ENCODE measurements at regions not wholly inside any gene's neighbourhood (a gene's known extent, or its start where the extent isn't known, plus 50 kb on each side); places are given as distances from the start of the nearest gene placed in this dataset.

GRCh38 chr18:78579854-78580577, 399.6 kb upstream of the SALL3 start:
- DNase-seq: no peak
- ATAC-seq: no peak
- intact Hi-C loops (cut with DNase I): no loop called here

GRCh38 chr18:78580835-78581339, 398.7 kb upstream of the SALL3 start:
- intact Hi-C loops (cut with DNase I): no loop called here
- DNase-seq (no peak), ATAC-seq (no peak)

GRCh38 chr18:78582181-78582709, 397.4 kb upstream of the SALL3 start:
- ATAC-seq (no peak), DNase-seq (no peak)
- intact Hi-C loops (cut with DNase I): no loop called here

GRCh38 chr18:78582898-78583738, 396.5 kb upstream of the SALL3 start:
- DNase-seq: no peak
- ATAC-seq: no peak
- intact Hi-C loops (cut with DNase I): no loop called here

- intact Hi-C loops (cut with DNase I): no loop called here
- DNase-seq: no peak
- ATAC-seq: no peak
These were observed 395.7 kb upstream of the SALL3 start for GRCh38 chr18:78583739-78584458.

GRCh38 chr18:78584459-78585022, 395.1 kb upstream of the SALL3 start:
- ATAC-seq (no peak), DNase-seq (no peak)
- intact Hi-C loops (cut with DNase I): no loop called here

- ATAC-seq: no peak
- intact Hi-C loops (cut with DNase I): no loop called here
- no peak for DNase-seq
These were observed 393.0 kb upstream of the SALL3 start for GRCh38 chr18:78586586-78586985.

GRCh38 chr18:78587096-78587495, 392.5 kb upstream of the SALL3 start:
- intact Hi-C loops (cut with DNase I): no loop called here
- DNase-seq (no peak), ATAC-seq (no peak)

- intact Hi-C loops (cut with DNase I): no loop called here
- ATAC-seq (no peak), DNase-seq (no peak)
These were observed 391.7 kb upstream of the SALL3 start for GRCh38 chr18:78587626-78588600.

- DNase-seq (no peak), ATAC-seq (no peak)
- intact Hi-C loops (cut with DNase I): no loop called here
These were observed 389.6 kb upstream of the SALL3 start for GRCh38 chr18:78589916-78590437.

GRCh38 chr18:78595453-78595852, 384.2 kb upstream of the SALL3 start:
- no peak for DNase-seq
- no peak for ATAC-seq
- intact Hi-C loops (cut with DNase I): no loop called here

GRCh38 chr18:78595924-78596573, 383.6 kb upstream of the SALL3 start:
- DNase-seq: no peak
- no peak for ATAC-seq
- intact Hi-C loops (cut with DNase I): no loop called here

GRCh38 chr18:78596794-78597345, 382.7 kb upstream of the SALL3 start:
- intact Hi-C loops (cut with DNase I): no loop called here
- no peak for DNase-seq
- no peak for ATAC-seq

- ATAC-seq: no peak
- no peak for DNase-seq
- intact Hi-C loops (cut with DNase I): no loop called here
These were observed 378.3 kb upstream of the SALL3 start for GRCh38 chr18:78601349-78601748.

- no peak for DNase-seq
- ATAC-seq: no peak
- intact Hi-C loops (cut with DNase I): no loop called here
These were observed 377.7 kb upstream of the SALL3 start for GRCh38 chr18:78601923-78602322.

GRCh38 chr18:78602430-78602829, 377.2 kb upstream of the SALL3 start:
- DNase-seq (no peak), ATAC-seq (no peak)
- intact Hi-C loops (cut with DNase I): no loop called here
